ENCODE measurements at regions not wholly inside any gene's neighbourhood (a gene's known extent, or its start where the extent isn't known, plus 50 kb on each side); places are given as distances from the start of the nearest gene placed in this dataset.

DNA sequence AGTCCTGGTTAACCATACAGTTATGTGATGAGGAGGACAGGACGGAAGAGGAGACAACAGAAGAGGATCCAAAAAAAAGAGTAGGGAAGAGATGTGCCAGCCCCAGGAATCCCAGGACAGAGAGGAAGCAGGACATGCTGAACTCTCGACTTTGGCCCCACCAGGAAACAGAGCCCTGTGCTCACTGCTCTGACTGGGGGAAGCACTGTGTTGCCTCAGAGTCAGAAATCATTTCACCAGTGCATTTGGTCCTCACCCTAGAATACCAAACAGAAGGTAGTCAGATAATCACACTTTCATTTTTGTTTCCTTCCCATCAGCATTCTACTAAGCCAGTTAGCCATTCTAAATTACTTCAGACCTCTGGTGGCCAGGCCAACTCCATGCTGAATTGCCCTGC is 421.0 kb upstream of the CDH5 start (continued):
- TF ChIP-seq, protein P1, sequence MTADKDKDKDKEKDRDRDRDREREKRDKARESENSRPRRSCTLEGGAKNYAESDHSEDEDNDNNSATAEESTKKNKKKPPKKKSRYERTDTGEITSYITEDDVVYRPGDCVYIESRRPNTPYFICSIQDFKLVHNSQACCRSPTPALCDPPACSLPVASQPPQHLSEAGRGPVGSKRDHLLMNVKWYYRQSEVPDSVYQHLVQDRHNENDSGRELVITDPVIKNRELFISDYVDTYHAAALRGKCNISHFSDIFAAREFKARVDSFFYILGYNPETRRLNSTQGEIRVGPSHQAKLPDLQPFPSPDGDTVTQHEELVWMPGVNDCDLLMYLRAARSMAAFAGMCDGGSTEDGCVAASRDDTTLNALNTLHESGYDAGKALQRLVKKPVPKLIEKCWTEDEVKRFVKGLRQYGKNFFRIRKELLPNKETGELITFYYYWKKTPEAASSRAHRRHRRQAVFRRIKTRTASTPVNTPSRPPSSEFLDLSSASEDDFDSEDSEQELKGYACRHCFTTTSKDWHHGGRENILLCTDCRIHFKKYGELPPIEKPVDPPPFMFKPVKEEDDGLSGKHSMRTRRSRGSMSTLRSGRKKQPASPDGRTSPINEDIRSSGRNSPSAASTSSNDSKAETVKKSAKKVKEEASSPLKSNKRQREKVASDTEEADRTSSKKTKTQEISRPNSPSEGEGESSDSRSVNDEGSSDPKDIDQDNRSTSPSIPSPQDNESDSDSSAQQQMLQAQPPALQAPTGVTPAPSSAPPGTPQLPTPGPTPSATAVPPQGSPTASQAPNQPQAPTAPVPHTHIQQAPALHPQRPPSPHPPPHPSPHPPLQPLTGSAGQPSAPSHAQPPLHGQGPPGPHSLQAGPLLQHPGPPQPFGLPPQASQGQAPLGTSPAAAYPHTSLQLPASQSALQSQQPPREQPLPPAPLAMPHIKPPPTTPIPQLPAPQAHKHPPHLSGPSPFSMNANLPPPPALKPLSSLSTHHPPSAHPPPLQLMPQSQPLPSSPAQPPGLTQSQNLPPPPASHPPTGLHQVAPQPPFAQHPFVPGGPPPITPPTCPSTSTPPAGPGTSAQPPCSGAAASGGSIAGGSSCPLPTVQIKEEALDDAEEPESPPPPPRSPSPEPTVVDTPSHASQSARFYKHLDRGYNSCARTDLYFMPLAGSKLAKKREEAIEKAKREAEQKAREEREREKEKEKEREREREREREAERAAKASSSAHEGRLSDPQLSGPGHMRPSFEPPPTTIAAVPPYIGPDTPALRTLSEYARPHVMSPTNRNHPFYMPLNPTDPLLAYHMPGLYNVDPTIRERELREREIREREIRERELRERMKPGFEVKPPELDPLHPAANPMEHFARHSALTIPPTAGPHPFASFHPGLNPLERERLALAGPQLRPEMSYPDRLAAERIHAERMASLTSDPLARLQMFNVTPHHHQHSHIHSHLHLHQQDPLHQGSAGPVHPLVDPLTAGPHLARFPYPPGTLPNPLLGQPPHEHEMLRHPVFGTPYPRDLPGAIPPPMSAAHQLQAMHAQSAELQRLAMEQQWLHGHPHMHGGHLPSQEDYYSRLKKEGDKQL (CRISPR knock-in tag; IDR thresholded peaks at IDR 0.05; ENCODE audit: low read depth), result no peak
- no peak for TF ChIP-seq POLR2A (IDR thresholded peaks at IDR 0.05; ENCODE audit: insufficient read depth in 1 of 2, low read depth in 2 of 2, low read length in 2 of 2)

DNA sequence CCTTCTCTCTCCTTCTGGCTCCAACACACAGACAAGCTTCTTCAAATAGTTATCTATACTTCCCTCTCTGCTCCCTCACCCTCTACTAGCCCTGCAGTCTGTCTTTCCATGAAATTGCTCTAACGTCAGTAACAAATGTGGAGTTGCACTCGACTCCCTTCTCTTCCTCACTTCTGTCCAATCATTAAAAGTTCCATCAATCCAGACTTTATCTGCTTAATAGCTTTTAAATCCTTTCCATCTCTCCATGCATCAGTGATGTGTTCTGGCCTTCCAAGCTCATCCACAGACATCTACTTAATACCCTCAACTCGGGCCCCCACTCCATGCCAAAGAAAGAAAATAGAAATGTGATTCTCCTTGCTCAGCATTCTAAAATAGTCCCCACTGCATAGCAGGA is 422.1 kb upstream of the CDH5 start:
- Histone ChIP-seq H3K4me1 (ENCODE audit: insufficient read depth, low read length) (no peaks in the 10 kb centered on the region), H3K4me3 (replicated peaks in 1 of 3; ENCODE audit: insufficient read depth in 1 of 3, low read depth in 2 of 3, low read length in 3 of 3) (no peak overlapping the region), H3K79me2 (ENCODE audit: insufficient read depth, low read length) (no peaks in the 10 kb centered on the region), H3K4me2 (ENCODE audit: low read depth, low read length) (no peak overlapping the region), H2AFZ (ENCODE audit: low read length) (no peak overlapping the region), H3K36me3 (replicated peaks in 1 of 2; ENCODE audit: control insufficient read depth in 1 of 2, insufficient read depth in 2 of 2, low read length in 2 of 2) (no peaks in the 10 kb centered on the region), H3K9me3 (ENCODE audit: low read length) (no peaks in the 10 kb centered on the region), H3K27me3 (ENCODE audit: control insufficient read depth in 1 of 2, insufficient read depth in 2 of 2, low read length in 2 of 2) (no peaks in the 10 kb centered on the region), H3K27ac (ENCODE audit: extremely low read length, insufficient read depth, low read length) (no peak overlapping the region), H4K20me1 (ENCODE audit: insufficient read depth, low read length) (no peaks in the 10 kb centered on the region), H3K9ac (ENCODE audit: insufficient read depth, low read depth, low read length) (no peak overlapping the region)
- CTCF ChIA-PET (ENCODE audit: low intra/inter-chr PET ratio, low total read pairs), result no interaction called here
- intact Hi-C loops (cut with micrococcal nuclease; ENCODE audit: unreplicated experiment), result no loop called here
- FAIRE-seq (no peak), DNase-seq (ENCODE audit: low spot score) (no peak), ATAC-seq (no peak)
- POLR2A ChIA-PET, result no interaction called here
- WGBS (ENCODE audit: low lambda C conversion rate), result 2% methylated on average over 3 of the region's 3 CpGs
- in situ Hi-C loops (cut with HindIII; ENCODE audit: extremely low pct_ligation_motif_present, low pct_unique_long_range_greater_than_20kb), result no loop called here
- no TSS peak for BruUV-seq (replicated peaks)
- TF ChIP-seq JARID2 (CRISPR knock-in tag; IDR thresholded peaks at IDR 0.05; ENCODE audit: insufficient replicate concordance) (no peak), SSRP1 (CRISPR knock-in tag; IDR thresholded peaks at IDR 0.05) (no peak), KLF9 (CRISPR knock-in tag; IDR thresholded peaks at IDR 0.05; ENCODE audit: low read depth) (no peak)
- TF ChIP-seq, protein P2, sequence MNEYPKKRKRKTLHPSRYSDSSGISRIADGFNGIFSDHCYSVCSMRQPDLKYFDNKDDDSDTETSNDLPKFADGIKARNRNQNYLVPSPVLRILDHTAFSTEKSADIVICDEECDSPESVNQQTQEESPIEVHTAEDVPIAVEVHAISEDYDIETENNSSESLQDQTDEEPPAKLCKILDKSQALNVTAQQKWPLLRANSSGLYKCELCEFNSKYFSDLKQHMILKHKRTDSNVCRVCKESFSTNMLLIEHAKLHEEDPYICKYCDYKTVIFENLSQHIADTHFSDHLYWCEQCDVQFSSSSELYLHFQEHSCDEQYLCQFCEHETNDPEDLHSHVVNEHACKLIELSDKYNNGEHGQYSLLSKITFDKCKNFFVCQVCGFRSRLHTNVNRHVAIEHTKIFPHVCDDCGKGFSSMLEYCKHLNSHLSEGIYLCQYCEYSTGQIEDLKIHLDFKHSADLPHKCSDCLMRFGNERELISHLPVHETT (CRISPR knock-in tag; conservative IDR thresholded peaks at IDR 0.05), result no peak
